Right lobe of liver (tissue), 6 donors: ENCODE measurements at regions not wholly inside any gene's neighbourhood (a gene's known extent, or its start where the extent isn't known, plus 50 kb on each side); places are given as distances from the start of the nearest gene placed in this dataset.
"Not testable (repeated sequence)": the region's sequence is repeated elsewhere in the genome, so short reads cannot be mapped to it uniquely, and the experiment has no call there.

Source experiments
- ATAC-seq, 4 donors: fragments of 200-7000 bp; cut with Tn5 transposase; one replicate each; pipeline ENCODE4 v1.9.1; 2020; ENCODE audit warnings: mild to moderate bottlenecking in 4 of 4, moderate library complexity in 4 of 4
- DNase-seq, 3 donors: peaks; one replicate each; pipeline ENCODE4 v3.0.0-alpha.2; 2020
- H3K27ac ChIP-seq, 3 donors: fragments of 200-600 bp; one replicate each; pipeline ENCODE4 v1.8.0; 2022
- H3K27me3 ChIP-seq, 2 donors: fragments of 200-600 bp; one replicate each; pipeline ENCODE4 v1.8.0; 2022
- H3K36me3 ChIP-seq, 4 donors: fragments of 200-600 bp; sonication (generic) in 1 of 4; one replicate each; pipeline versions ENCODE4 v1.5.1 to v1.8.0; 2017 to 2022; ENCODE audit warnings: control low read depth in 1 of 4
- H3K4me1 ChIP-seq, 4 donors: fragments of 200-600 bp; sonication (generic) in 1 of 4; one replicate each; pipeline versions ENCODE4 v1.5.1 to v1.8.0; 2017 to 2022; ENCODE audit warnings: control low read depth in 1 of 4
- H3K4me3 ChIP-seq, 3 donors: fragments of 200-600 bp; one replicate each; pipeline ENCODE4 v1.8.0; 2022
- H3K9me3 ChIP-seq, 4 donors: fragments of 200-600 bp; sonication (generic) in 1 of 4; one replicate each; pipeline versions ENCODE4 v1.5.1 to v1.8.0; 2017 to 2022; ENCODE audit warnings: control low read depth in 1 of 4
- POLR2A ChIP-seq: fragments of 450-650 bp; IDR thresholded peaks from one replicate; pipeline ENCODE4 v1.6.1; 2017; ENCODE audit warnings: antibody characterized with exemption, mild to moderate bottlenecking
- WGBS: methylation state at CpG from one replicate; pipeline ENCODE4 v1.1.6; 2018; ENCODE audit warnings: low coverage, low lambda C conversion rate; ENCODE audit not compliant: insufficient coverage; ENCODE audit errors: missing lambda C conversion rate; 5-methylcytosine and 5-hydroxymethylcytosine counted together
- intact Hi-C, 2 donors: fragments of 100-400 bp; cut with DNase I; formaldehyde crosslinking; loops; one replicate each; pipeline versions ENCODE4 v1.11.2 to v1.14.1; 2022
- TF ChIP-seq, protein P1 (sequence below), 4 donors: fragments of 200-600 bp in 3 of 4; fragments of 450-650 bp in 1 of 4; IDR thresholded peaks; one replicate each; pipeline versions ENCODE4 v1.5.1 to v1.8.0; 2016 to 2022; ENCODE audit warnings: antibody characterized with exemption in 4 of 4, mild to moderate bottlenecking in 2 of 4
- donor health status: DM: no; HTN: yes; CAD: no.
- donor health status: DM: no; HTN: no; CAD: no.
- donor health status: DM: no; HTN: no; CAD: no.
- donor health status: DM: no; HTN: yes; CAD: no.
- donor health status: DM: no; HTN: yes; CAD: no.

- intact Hi-C loops: no loop called here
- H3K9me3 ChIP-seq: no peaks in the 10 kb centered on the region
- no peak overlapping the region for H3K4me3 ChIP-seq
- DNase-seq: no peak
- TF ChIP-seq POLR2A: no peak
- TF ChIP-seq, protein P1, sequence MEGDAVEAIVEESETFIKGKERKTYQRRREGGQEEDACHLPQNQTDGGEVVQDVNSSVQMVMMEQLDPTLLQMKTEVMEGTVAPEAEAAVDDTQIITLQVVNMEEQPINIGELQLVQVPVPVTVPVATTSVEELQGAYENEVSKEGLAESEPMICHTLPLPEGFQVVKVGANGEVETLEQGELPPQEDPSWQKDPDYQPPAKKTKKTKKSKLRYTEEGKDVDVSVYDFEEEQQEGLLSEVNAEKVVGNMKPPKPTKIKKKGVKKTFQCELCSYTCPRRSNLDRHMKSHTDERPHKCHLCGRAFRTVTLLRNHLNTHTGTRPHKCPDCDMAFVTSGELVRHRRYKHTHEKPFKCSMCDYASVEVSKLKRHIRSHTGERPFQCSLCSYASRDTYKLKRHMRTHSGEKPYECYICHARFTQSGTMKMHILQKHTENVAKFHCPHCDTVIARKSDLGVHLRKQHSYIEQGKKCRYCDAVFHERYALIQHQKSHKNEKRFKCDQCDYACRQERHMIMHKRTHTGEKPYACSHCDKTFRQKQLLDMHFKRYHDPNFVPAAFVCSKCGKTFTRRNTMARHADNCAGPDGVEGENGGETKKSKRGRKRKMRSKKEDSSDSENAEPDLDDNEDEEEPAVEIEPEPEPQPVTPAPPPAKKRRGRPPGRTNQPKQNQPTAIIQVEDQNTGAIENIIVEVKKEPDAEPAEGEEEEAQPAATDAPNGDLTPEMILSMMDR (IDR thresholded peaks at IDR 0.05): no peak
- H3K4me1 ChIP-seq: no peaks in the 10 kb centered on the region
- H3K36me3 ChIP-seq: no peaks in the 10 kb centered on the region
- no peaks in the 10 kb centered on the region for H3K27me3 ChIP-seq
- H3K27ac ChIP-seq: no peak overlapping the region
- no peak for ATAC-seq
- 37% methylated on average over 2 of the region's 2 CpGs for WGBS
Observed at GRCh38 chr5:96548905-96549304, 113.3 kb upstream of the CAST start.

DNA sequence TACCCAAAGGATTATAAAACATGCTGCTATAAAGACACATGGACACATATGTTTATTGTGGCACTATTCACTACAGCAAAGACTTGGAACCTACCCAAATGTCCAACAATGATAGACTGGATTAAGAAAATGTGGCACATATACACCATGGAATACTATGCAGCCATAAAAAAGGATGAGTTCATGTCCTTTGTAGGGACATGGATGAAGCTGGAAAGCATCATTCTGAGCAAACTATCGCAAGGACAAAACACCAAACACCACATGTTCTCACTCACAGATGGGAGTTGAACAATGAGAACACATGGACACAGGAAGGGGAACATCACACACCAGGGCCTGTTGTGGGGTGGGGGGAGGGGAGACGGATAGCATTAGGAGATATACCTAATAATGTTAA is 101.3 kb upstream of the CAST start:
- H3K4me3 ChIP-seq, DNase-seq, intact Hi-C loops, H3K9me3 ChIP-seq, H3K27ac ChIP-seq, ATAC-seq, H3K4me1 ChIP-seq, H3K27me3 ChIP-seq, H3K36me3 ChIP-seq: not testable (repeated sequence)
- WGBS: 86% methylated on average over 1 of the region's 2 CpGs

DNA sequence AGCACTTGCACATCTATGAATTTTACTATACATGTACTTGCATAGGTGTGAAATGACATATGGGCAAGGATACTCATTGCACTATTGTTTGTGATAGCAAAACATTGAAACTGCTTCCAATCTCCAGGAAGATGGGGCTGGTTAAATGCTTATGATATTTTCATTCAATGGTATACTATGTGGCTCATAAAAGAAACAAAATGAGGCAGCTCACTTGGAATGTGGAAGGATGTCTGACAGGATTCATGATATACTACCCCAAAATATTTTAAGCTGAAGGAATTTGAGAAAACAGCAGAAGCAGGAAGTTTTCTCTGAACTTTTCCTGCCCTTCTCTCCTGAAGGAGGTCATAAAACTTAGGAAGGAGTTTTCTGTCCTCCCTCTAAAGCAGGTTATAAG is 99.6 kb upstream of the CAST start:
- intact Hi-C loops: no loop called here

GRCh38 chr5:96563816-96564215 is 98.4 kb upstream of the CAST start:
- WGBS: 94% methylated on average over 3 of the region's 3 CpGs

More for the DNA sequence above, 99.6 kb upstream of the CAST start:
- TF ChIP-seq, protein P1 (IDR thresholded peaks at IDR 0.05): no peak
- TF ChIP-seq POLR2A: no peak
- H3K36me3 ChIP-seq: no peaks in the 10 kb centered on the region
- no peak for ATAC-seq
- no peaks in the 10 kb centered on the region for H3K4me1 ChIP-seq
- no peaks in the 10 kb centered on the region for H3K27me3 ChIP-seq
- no peaks in the 10 kb centered on the region for H3K9me3 ChIP-seq
- no peak overlapping the region for H3K4me3 ChIP-seq
- no peak for DNase-seq
- no peak overlapping the region for H3K27ac ChIP-seq

GRCh38 chr5:96565582-96566265 is 96.5 kb upstream of the CAST start:
- no peak for DNase-seq
- WGBS: 71% methylated on average over 8 of the region's 8 CpGs
- no peaks in the 10 kb centered on the region for H3K9me3 ChIP-seq
- no peak overlapping the region for H3K27ac ChIP-seq
- intact Hi-C loops: no loop called here
- ATAC-seq: no peak
- TF ChIP-seq, protein P1 (IDR thresholded peaks at IDR 0.05): no peak
- TF ChIP-seq POLR2A: no peak
- H3K27me3 ChIP-seq: no peaks in the 10 kb centered on the region
- H3K4me1 ChIP-seq: no peaks in the 10 kb centered on the region
- H3K36me3 ChIP-seq: no peaks in the 10 kb centered on the region
- no peak overlapping the region for H3K4me3 ChIP-seq

More at GRCh38 chr5:96563816-96564215, 98.4 kb upstream of the CAST start:
- Histone ChIP-seq H3K9me3 (no peaks in the 10 kb centered on the region), H3K4me3 (no peak overlapping the region), H3K4me1 (no peaks in the 10 kb centered on the region), H3K27me3 (no peaks in the 10 kb centered on the region), H3K27ac (no peak overlapping the region), H3K36me3 (no peaks in the 10 kb centered on the region)
- DNase-seq (no peak), ATAC-seq (no peak)
- intact Hi-C loops: no loop called here
- TF ChIP-seq, protein P1 (IDR thresholded peaks at IDR 0.05): no peak
- no peak for TF ChIP-seq POLR2A
